Thyroid gland (tissue), 4 donors: ENCODE measurements at regions not wholly inside any gene's neighbourhood (a gene's known extent, or its start where the extent isn't known, plus 50 kb on each side); places are given as distances from the start of the nearest gene placed in this dataset.

Source experiments
- POLR2A ChIP-seq, 2 donors: fragments of 450-650 bp; IDR thresholded peaks; one replicate each; pipeline ENCODE4 v1.6.1; 2017; ENCODE audit warnings: antibody characterized with exemption in 2 of 2, mild to moderate bottlenecking in 2 of 2, moderate library complexity in 1 of 2
- TF ChIP-seq, protein P1 (sequence below), 6 experiments: fragments of 200-600 bp in 3 of 6; fragments of 450-650 bp in 3 of 6; sonication (generic) in 3 of 6; IDR thresholded peaks; one replicate each; pipeline ENCODE4 v1.5.1; 2016 to 2019; ENCODE audit warnings: antibody characterized with exemption in 6 of 6, mild to moderate bottlenecking in 2 of 6, inconsistent platforms in 1 of 6, moderate library complexity in 1 of 6

GRCh38 chr20:10733122-10733521, 59.3 kb upstream of the JAG1 start:
- TF ChIP-seq, protein P1, sequence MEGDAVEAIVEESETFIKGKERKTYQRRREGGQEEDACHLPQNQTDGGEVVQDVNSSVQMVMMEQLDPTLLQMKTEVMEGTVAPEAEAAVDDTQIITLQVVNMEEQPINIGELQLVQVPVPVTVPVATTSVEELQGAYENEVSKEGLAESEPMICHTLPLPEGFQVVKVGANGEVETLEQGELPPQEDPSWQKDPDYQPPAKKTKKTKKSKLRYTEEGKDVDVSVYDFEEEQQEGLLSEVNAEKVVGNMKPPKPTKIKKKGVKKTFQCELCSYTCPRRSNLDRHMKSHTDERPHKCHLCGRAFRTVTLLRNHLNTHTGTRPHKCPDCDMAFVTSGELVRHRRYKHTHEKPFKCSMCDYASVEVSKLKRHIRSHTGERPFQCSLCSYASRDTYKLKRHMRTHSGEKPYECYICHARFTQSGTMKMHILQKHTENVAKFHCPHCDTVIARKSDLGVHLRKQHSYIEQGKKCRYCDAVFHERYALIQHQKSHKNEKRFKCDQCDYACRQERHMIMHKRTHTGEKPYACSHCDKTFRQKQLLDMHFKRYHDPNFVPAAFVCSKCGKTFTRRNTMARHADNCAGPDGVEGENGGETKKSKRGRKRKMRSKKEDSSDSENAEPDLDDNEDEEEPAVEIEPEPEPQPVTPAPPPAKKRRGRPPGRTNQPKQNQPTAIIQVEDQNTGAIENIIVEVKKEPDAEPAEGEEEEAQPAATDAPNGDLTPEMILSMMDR (IDR thresholded peaks at IDR 0.05) = no peak
- TF ChIP-seq POLR2A (IDR thresholded peaks at IDR 0.05) = no peak
